SKM-1 treated with dmso at 0.1 percent for 144 hours (cell line): ENCODE measurements at regions not wholly inside any gene's neighbourhood (a gene's known extent, or its start where the extent isn't known, plus 50 kb on each side); places are given as distances from the start of the nearest gene placed in this dataset.

Source experiments
- DNase-seq: peaks from one replicate; lab custom pipeline; 2025; ENCODE audit not compliant: unreplicated experiment; lab: John Stamatoyannopoulos, UW

- no peak for DNase-seq
Observed at GRCh38 chr11:116535994-116536393, 236.8 kb downstream of the BUD13 start.

GRCh38 chr11:116535120-116535519 lies 237.7 kb downstream of the BUD13 start:
- DNase-seq, result no peak

GRCh38 chr11:116534270-116534975 lies 238.4 kb downstream of the BUD13 start:
- DNase-seq, result no peak

GRCh38 chr11:116533186-116533825 lies 239.5 kb downstream of the BUD13 start:
- DNase-seq, result no peak

- no peak for DNase-seq
Observed at GRCh38 chr11:116532066-116532465, 240.7 kb downstream of the BUD13 start.

- DNase-seq, result no peak
Observed at GRCh38 chr11:116530705-116531104, 242.1 kb downstream of the BUD13 start.

- no peak for DNase-seq
Observed at GRCh38 chr11:116529271-116529670, 243.5 kb downstream of the BUD13 start.

GRCh38 chr11:116527180-116527991 lies 245.4 kb downstream of the BUD13 start:
- no peak for DNase-seq

GRCh38 chr11:116525961-116526495 lies 246.8 kb downstream of the BUD13 start:
- no peak for DNase-seq

GRCh38 chr11:116519499-116519898 lies 253.3 kb downstream of the BUD13 start:
- DNase-seq, result no peak

- DNase-seq, result no peak
Observed at GRCh38 chr11:116518141-116518540, 254.6 kb downstream of the BUD13 start.

- DNase-seq, result no peak
Observed at GRCh38 chr11:116517584-116517983, 255.2 kb downstream of the BUD13 start.

GRCh38 chr11:116517077-116517476 lies 255.7 kb downstream of the BUD13 start:
- no peak for DNase-seq

- no peak for DNase-seq
Observed at GRCh38 chr11:116515664-116516184, 257.1 kb downstream of the BUD13 start.

GRCh38 chr11:116513894-116514293 lies 258.9 kb downstream of the BUD13 start:
- no peak for DNase-seq

GRCh38 chr11:116513278-116513823 lies 259.4 kb downstream of the BUD13 start:
- DNase-seq, result no peak

GRCh38 chr11:116512841-116513240 lies 259.9 kb downstream of the BUD13 start:
- DNase-seq, result no peak

GRCh38 chr11:116511684-116512083 lies 261.1 kb downstream of the BUD13 start:
- no peak for DNase-seq

- no peak for DNase-seq
Observed at GRCh38 chr11:116510886-116511650, 261.7 kb downstream of the BUD13 start.

GRCh38 chr11:116510166-116510565 lies 262.6 kb downstream of the BUD13 start:
- peak; percentile 27 for DNase-seq
